UCSD-AML1 (cell line): ENCODE measurements at regions not wholly inside any gene's neighbourhood (a gene's known extent, or its start where the extent isn't known, plus 50 kb on each side); places are given as distances from the start of the nearest gene placed in this dataset.
"Not testable (repeated sequence)": the region's sequence is repeated elsewhere in the genome, so short reads cannot be mapped to it uniquely, and the experiment has no call there.

ENCODE experiments used
- DNase-seq: peaks from one replicate; lab custom pipeline; 2025; ENCODE audit not compliant: unreplicated experiment; lab: John Stamatoyannopoulos, UW

DNA sequence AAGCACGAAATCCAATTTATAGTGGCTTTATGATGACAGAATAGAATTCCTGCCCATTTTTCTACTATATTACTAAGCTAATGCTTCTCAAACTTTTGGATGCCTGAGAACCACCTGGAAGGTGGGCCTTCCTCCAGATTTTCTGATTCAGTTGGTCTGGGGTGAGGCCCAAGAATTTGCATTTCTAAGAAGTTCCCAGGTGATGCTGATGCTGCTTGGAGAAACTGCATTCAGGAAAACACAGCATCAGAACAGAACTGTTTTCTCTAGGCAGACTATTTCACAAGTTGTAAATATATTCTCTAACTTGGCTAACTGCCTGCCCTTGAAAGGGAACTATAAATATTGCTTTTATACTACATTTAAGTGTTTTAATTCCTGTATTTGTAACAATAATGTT, 644.9 kb upstream of the DPPA4 start:
- no peak for DNase-seq

DNA sequence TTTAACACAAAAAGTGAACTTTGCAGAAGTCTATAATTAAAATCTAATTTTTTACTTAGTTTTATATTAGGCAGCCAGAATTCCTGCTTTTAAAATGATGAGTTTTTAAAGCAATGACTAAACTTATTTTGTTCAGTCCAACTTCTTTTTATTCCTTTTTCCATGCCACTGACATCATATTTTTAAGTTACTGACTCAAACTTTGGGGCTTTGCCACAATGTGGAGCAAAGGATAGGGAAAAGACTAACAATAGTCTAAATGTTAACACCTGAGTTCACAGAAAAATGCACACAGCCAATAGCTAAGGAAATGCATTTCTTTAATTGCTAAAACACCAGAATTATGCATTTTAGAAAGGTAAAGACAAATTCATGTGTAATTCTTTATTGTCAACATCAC, 647.6 kb upstream of the DPPA4 start:
- no peak for DNase-seq

DNA sequence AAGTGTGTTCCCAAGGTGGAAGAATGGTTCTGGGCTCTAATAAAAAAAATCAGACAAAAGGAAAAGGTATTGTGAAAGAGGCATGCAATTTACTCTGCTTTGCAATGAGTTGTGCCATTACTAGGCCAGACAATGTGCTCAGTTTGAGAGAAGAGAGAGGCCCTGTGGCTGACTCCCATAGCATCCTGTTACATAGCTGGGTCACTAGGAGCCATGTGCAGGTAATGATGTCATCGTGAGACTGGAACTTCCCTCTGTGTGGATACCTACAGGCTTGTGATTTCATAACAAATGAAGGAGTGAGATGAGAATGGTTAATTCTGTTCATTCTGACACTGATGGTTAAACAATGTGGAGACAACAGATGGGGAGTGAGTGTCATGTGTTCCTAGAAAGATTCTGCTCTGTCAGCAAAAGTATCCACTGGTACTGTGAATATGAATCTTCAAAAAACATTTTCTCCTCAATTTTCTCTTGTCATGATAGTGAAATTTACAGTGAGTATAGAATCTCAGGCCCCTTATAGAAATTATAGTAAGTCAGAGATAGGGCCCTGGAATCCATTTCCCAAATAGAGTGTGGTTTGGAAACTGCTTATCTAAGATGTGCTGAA, 648.7 kb upstream of the DPPA4 start:
- DNase-seq, result no peak

DNA sequence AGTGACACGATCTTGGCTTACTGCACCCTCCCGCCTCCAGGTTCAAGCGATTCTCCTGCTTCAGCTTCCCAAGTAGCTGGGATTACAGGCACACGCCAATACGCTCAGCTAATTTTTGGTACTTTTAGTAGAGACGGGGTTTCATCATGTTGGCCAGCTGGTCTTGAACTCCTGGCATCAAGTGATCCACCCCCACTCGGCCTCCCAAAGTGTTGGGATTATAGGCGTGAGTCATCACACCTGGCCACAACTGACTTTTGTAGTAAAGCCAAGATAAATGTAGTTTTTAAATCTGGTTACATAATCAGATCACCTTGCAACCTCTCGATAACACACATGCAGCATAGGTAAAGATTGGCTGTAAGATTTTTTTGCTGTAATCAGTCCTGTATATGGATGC, 657.5 kb upstream of the DPPA4 start:
- no peak for DNase-seq

DNA sequence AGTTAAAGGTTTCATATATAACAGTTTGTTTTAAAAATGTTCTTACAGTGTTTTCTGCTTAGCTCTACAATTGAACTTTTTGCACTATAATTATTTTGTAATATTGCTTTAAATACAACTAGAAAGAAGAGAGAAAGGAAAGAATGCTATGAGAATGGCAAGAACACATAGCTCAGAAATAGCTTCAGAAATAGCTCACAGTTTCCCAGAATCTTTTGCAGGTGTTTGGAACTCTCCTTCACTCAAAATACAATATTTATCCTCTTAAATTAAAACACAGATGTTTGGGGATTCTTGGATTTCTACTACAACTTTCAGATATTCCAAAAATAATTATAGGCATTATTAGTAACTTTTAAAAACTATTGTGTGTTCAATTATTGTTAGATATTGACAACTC, 658.0 kb upstream of the DPPA4 start:
- no peak for DNase-seq

DNA sequence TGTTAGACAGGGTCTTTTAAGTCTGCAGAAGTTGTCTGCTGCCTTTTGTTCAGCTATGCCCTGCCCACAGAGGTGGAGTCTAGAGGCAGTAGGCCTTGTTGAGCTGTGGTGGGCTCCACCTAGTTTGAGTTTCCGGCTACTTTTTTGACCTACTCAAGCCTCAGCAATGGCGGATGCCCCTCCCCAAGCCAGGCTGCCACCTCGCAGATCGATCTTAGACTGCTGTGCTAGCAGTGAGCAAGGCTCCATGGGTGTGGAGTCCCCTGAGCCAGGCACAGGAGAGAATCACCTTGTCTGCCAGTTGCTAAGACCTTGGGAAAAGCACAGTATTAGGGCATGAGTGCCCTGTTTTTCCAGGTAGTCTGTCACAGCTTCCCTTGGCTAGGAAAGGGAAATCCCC, 664.6 kb upstream of the DPPA4 start:
- DNase-seq, result not testable (repeated sequence)

DNA sequence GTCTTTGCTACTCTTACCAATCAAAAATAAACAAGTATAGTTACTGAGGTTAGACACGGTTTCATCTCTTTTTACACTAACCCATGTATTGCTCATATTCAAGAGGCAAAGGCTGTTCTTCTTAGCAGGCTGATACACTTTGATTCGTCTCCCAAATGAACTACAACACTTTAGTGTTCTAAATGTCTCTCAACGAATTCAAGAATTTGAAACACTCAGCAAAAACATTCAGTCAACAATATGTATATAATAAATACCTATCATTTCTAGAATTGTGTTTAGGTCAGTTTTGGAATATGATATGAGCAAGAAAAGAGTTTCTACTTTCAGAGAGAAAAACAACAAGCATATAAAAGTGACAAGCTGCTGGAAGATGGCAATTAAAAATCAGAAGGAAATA, 669.6 kb upstream of the DPPA4 start:
- no peak for DNase-seq

DNA sequence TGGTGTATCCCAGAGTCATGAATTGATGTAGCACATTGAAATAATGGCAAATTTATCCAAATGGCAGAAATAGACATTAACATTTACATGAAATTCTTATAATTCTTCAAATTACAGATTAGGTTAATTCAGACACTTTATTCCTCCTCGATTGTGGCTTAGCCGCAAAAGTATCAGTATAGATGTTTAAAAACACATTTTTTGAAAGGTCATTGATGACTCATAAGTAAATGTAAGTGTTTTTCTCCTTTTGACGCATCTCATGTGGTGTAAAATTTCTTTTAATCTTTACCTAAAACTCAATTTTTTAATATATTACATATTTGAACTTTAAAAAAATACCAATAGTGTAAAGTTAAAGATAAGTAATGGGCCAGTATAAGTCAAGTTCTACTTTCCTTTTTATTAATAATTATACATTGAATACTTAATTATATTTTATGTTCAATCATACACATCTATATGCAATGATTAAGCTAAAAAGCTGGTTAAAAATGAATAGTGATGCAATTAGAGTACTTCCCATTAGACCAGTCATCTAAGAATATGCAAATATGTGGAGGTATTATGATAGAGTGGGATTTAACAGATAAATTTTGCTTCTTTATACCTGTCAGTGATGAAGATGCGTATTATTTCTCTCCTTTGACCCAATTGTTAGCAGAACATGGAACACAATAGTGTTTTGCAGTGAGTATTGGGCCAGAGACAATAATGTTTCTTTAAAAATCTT, 678.1 kb upstream of the DPPA4 start:
- DNase-seq, result no peak

DNA sequence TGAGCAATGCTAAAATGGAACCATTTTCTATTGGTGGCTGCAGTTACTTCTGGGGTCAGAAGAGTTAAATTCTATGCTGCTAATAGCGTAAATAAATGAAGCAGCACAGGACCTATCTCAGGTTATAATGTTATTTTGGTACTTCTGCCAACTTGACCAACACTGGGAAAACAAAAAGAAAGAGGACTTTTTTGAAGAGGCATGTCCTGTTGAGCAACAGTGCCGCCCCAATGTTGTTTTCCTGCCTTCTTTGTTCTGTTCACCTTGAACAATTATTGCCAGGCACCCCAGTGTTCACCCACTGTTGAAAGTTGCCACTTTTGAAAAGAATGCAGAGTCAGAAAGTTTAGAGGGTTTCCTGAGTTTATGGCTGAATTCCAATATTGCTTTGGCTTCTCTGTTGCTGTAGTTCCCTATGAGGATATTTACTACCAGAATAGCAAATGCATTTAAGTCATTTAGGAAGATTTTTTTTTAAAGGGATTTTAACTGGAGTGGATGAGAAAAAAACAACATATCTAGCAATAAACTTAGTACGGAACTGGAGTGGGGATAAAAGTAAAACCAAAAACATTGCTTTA, 679.0 kb upstream of the DPPA4 start:
- no peak for DNase-seq

DNA sequence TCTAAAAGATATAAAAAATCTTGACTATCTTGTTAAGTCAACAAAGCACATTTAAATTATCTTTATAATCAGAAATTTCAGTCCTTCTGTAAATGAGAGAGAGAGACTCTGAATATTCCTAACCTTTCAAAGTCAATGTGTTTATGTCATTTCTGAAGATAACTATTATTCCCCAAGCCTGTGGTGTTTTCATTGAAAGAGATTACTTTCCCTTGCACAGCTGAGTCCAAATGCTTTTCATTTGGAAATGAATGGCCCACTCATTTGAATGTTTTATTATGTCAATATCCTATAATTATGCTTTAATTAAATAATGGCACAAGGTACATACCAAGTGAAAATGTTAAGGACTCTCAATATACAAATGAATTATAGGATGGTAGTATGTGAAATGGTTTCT, 680.0 kb upstream of the DPPA4 start:
- DNase-seq, result no peak

DNA sequence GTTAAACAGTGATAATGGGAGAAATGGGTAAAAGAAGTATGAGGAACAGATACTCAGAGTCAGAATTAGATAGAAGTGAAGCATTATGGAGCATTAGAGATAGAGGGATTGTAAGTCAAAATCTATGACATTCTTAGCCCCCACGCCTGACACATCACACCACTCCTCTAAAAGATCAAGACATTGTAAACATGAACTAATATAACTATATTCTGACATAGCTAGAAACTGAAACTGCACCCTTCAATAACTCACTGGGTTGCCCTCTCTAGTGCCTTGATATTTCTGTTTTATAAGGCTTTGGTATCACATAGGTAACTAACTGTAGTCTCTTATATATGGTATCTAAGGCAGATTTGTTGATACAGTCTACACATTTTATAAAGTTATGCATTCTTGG, 684.3 kb upstream of the DPPA4 start:
- DNase-seq, result no peak

DNA sequence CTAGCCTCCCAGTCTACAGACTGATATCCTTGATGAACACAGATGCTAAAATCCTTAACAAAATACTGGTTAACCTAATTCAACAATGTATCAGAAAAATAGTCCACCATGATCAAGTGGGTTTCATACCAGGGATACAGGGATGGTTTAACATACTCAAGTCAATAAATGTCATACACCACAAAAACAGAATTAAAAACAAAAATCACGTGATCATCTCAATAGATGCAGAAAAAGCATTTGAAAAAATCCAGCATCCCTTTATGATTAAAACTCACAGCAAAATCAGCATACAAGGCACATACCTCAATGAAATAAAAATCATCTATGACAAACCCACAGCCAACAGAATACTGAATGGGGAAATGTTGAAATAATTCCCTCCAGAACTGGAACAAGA, 685.7 kb upstream of the DPPA4 start:
- not testable (repeated sequence) for DNase-seq

DNA sequence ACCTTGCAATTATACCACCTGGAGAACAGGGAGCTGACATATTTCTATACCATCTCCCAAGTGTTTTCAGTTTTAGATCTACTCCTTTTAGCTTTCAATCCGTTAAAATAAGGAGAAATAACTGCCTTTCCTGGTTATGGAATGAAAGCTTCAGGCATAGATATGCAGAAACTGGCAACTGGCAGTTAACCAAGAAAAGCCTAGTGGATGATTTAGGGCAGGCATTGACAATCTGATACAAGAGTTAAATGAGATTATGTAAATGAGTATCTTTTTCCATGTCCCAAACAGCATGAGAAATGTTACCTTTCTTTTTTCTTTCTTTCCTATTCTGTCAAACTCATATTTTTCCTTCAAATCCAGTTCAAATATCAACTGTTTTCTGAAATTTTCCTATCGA, 689.1 kb upstream of the DPPA4 start:
- no peak for DNase-seq

DNA sequence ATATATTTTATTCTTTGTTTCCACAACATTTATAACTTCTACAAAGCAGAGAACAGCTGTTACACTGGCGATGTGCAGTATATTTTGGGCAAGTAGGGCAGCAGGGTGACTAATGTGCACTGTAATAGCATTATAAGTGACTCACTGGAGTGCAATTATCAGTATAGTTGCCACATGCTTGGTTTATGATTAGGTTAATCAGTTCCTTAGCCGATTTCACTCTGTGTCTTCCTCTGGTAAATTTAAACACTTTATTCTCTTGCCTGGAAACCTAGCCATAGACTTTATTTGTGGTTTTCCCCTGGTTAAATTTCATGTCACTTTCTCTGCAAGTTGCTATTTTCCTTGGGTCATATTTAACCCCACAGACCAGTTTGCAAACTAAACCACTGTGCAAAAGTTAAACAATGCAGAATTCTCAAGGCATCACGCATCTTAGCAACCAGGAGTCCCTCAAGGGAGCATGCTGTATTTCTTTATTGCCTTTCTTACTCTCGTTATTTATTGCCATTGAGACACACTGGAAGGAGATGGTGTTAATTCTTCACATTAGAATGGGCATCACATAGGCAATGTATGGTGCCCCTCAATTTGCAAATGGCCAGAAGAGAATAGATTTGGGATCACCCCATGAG, 690.2 kb upstream of the DPPA4 start:
- no peak for DNase-seq

DNA sequence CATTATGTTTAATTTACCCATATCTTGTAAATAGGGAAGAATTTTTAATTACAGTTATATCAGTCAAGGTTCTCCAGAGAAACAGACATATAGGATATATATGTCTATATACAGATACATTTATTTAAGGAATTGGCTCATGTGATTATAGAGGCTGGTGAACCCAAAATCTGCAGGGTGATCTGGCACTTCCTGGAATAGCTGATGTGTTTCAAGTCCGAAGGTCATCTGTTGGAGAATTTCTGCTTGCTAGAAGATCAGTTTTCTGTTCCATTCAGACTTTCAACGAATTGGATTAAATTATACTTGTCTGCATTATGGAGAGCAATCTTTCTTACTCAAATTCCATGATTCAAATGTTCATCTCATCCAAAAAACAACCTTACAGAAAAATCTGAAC, 694.6 kb upstream of the DPPA4 start:
- no peak for DNase-seq

DNA sequence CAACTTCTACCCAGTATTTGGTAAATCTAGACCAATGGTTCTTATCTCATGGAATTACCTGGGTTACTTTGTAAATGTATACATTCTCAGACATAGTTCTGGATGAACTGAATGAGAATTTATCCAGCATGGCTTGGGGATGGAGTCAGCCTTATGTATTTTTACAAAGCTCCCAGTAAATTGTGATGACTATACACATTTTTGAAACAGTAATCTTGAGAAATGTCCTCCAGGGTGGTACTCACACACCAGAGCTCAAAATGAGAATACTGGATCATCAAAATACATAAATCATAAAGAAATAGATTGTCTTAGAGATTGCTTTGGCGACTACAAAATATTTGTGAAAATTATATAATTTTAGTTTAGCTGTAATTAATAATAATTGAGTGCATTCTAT, 722.1 kb upstream of the DPPA4 start:
- no peak for DNase-seq

DNA sequence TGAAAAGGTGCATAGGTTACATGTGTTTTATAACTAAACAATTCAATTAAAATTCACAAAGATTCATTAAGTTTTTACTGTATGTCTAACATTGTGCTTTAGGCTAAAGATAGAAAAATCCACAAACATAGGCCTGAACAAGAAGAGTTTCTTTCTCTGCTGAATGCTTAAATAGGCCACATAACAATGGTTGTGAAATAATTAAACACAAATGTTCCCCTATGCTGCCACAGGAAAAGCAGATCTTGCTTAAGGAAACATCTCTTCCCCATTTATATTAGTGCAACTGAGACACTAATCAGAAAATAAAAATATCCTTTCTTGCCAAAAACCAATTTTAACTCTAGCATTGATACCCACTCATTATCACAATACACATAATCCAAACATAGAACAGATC, 725.4 kb upstream of the DPPA4 start:
- no peak for DNase-seq

DNA sequence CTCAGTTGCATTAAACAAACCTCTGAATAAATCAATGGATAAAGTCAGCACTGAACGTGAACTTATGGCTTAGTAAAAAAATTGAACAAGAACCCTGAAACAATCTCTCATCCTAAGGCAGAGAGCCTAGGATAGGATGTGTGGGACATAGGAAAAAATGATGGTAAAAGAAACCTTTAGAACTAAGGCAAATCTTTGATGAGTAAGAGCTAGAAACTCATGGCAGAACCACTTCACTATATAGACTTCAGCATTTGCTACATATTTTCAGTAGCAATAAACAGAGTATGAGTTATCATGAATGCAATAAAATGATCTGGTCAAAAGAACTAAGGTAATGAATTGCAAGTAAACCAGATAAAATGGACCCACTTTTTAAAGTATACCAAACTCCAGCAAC, 725.8 kb upstream of the DPPA4 start:
- DNase-seq, result no peak

DNA sequence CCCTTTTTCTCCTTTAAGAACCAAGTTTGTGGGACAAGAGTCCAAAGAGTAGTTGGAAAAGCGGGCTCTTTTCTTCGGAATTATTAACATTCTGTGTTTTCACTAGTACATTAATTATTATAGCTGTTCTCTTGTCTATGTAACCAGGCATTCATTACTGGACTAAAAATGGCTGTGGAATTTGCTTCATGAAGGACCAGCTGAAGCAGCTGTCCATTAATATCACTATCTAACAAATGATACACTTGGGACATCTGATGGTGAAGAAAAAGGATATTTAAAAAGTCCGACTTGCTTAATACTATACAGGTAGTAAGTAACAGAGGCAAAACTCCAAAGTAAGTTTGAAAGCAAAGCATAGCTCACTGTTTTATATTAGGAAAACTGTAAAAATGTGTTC, 728.9 kb upstream of the DPPA4 start:
- DNase-seq, result no peak

DNA sequence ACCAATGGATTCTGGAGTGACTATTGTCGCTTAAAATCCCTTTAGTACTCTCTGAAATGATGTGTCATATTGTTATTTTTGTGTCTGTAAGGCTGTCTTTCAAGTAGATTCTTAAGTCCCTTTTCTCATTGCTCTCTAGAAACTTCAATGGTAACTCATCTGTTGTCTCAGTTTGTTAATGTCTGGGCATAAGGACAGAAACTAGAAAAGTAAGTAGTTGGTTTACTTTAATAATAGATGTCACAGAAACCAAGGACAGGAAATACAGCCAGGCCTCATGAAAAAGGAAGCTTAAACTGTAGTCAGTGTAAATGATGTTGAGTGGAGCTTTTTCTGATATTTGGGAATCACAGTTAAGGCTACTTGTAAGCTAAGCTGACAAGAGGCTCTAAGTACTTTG, 730.2 kb upstream of the DPPA4 start:
- no peak for DNase-seq

DNA sequence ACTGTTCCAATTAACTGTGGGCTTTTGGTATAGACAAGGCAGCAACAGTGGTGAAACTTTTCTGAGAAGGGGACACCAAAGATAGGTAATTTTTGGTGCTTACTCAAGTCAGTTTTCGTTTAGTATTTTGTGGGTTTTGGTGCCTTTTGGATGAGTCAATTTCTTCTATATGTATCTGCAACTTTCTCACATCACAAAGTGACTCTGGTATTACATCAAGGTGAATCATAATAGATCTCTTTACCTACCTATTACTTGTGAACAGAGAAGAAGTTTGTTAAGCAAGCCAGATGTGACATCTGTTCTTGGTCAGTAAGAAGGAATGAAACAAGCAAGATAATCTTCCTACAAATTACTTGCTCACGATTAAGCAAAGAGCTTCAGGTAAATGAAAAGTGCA, 732.4 kb upstream of the DPPA4 start:
- DNase-seq, result no peak

DNA sequence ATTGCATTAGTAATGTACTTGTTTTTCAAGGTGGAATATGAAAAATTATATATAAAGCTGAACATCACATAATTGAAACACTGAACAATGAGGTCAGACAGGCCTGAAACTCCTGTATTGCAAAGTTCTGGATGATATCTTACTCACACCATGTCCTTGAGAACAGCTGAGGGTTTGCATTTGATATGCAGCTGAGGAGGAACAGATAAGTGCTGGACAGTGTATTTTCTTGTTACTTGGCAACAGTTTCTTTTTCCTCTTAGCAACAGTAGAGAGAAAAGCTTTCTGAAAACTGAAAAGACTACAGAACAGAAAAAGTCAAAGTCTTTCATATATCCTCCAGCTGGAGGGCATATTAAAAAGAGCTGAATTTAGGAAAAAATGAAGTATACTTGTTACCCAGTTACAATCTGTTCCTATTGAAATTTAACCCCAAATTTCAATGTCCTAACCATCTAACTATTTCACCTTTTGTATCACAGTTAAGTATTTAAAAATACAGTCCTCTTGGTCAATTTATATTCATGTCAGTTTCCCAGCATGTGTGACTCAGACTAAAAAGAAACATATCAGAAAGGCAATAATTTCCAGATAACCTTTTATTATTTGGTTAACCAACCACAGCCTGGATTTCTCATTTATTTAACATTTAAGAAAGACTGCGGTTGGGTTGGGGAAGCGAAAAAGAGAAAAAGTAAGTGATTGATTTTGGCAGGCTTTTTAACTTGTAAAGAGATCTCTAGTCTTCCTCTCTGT, 733.0 kb upstream of the DPPA4 start:
- no peak for DNase-seq
